Mesendoderm (in vitro differentiated cells): ENCODE measurements at regions not wholly inside any gene's neighbourhood (a gene's known extent, or its start where the extent isn't known, plus 50 kb on each side); places are given as distances from the start of the nearest gene placed in this dataset.

Experiments
- DNase-seq: peaks from one replicate; pipeline ENCODE4 v3.0.0; 2013
- H2AK5ac ChIP-seq: 2 replicates; pipeline ENCODE4 v1.6.1; 2013; ENCODE audit warnings: low read length, inconsistent platforms
- H2BK120ac ChIP-seq: 2 replicates; pipeline ENCODE4 v1.6.1; 2013; ENCODE audit warnings: low read depth, mild to moderate bottlenecking, low read length, moderate library complexity, mixed read lengths
- H2BK15ac ChIP-seq: replicated peaks from 2 replicates; pipeline ENCODE4 v1.6.1; 2013; ENCODE audit warnings: low read depth, mild to moderate bottlenecking, moderate library complexity
- H2BK5ac ChIP-seq: 2 replicates; pipeline ENCODE4 v1.6.1; 2013; ENCODE audit warnings: low read length, inconsistent platforms
- H3K18ac ChIP-seq: 2 replicates; pipeline ENCODE4 v1.6.1; 2013; ENCODE audit warnings: mild to moderate bottlenecking, low read length, mixed read lengths
- H3K23ac ChIP-seq: one replicate; pipeline ENCODE4 v1.6.1; 2013; ENCODE audit warnings: low read length
- H3K27ac ChIP-seq: 2 replicates; pipeline ENCODE4 v1.5.1; 2013; ENCODE audit warnings: low read depth, mild to moderate bottlenecking, inconsistent platforms, low read length, moderate library complexity
- H3K27me3 ChIP-seq: 2 replicates; pipeline ENCODE4 v1.6.1; 2013; ENCODE audit warnings: low read length, control low read depth, mild to moderate bottlenecking, inconsistent platforms; ENCODE audit not compliant: insufficient read depth, poor library complexity
- H3K36me3 ChIP-seq: 2 replicates; pipeline ENCODE4 v1.6.1; 2013; ENCODE audit warnings: low read length, inconsistent platforms; ENCODE audit not compliant: control insufficient read depth, insufficient read depth
- H3K4ac ChIP-seq: one replicate; pipeline ENCODE4 v1.6.1; 2013; ENCODE audit warnings: low read depth, mild to moderate bottlenecking, low read length, moderate library complexity
- H3K4me1 ChIP-seq: 2 replicates; pipeline ENCODE4 v1.6.1; 2013; ENCODE audit warnings: low read depth, low read length, inconsistent platforms; ENCODE audit not compliant: control insufficient read depth
- H3K4me2 ChIP-seq: 2 replicates; pipeline ENCODE4 v1.6.1; 2013; ENCODE audit warnings: low read length
- H3K4me3 ChIP-seq: 2 replicates; pipeline ENCODE4 v1.5.1; 2013; ENCODE audit warnings: mild to moderate bottlenecking, low read length
- H3K56ac ChIP-seq: one replicate; pipeline ENCODE4 v1.6.1; 2013; ENCODE audit warnings: low read length
- H3K79me1 ChIP-seq: 2 replicates; pipeline ENCODE4 v1.6.1; 2013; ENCODE audit warnings: low read length, inconsistent platforms
- H3K79me2 ChIP-seq: 2 replicates; pipeline ENCODE4 v1.6.1; 2013; ENCODE audit warnings: mild to moderate bottlenecking, low read length; ENCODE audit not compliant: control insufficient read depth, insufficient read depth
- H3K9ac ChIP-seq: 2 replicates; pipeline ENCODE4 v1.6.1; 2013; ENCODE audit warnings: low read length, inconsistent platforms
- H4K5ac ChIP-seq: one replicate; pipeline ENCODE4 v1.6.1; 2013; ENCODE audit warnings: low read length
- H4K8ac ChIP-seq: one replicate; pipeline ENCODE4 v1.6.1; 2013; ENCODE audit warnings: low read depth, mild to moderate bottlenecking, control low read depth, low read length, moderate library complexity
- WGBS: extraction: QIAGEN DNeasy Blood & Tissue Kit; methylation state at CpG from one replicate; pipeline ENCODE4 v1.1.7; 2013; ENCODE audit warnings: low lambda C conversion rate, missing lambda C conversion rate; ENCODE audit not compliant: insufficient coverage; ENCODE audit errors: extremely low coverage; 5-methylcytosine and 5-hydroxymethylcytosine counted together

GRCh38 chr15:80350941-80351610 is 53.1 kb upstream of the ARNT2 start:
- Histone ChIP-seq H3K4ac (no peak overlapping the region), H2BK15ac (no peak overlapping the region), H3K79me1 (no peaks in the 10 kb centered on the region), H3K79me2 (no peaks in the 10 kb centered on the region), H3K4me3 (no peak overlapping the region), H3K23ac (no peak overlapping the region), H3K18ac (no peak overlapping the region), H3K56ac (no peak overlapping the region), H2AK5ac (no peak overlapping the region), H4K5ac (no peak overlapping the region), H2BK5ac (no peak overlapping the region), H3K27me3 (no peaks in the 10 kb centered on the region), H3K36me3 (no peaks in the 10 kb centered on the region), H2BK120ac (no peak overlapping the region), H3K4me2 (no peak overlapping the region), H3K9ac (no peak overlapping the region), H4K8ac (no peak overlapping the region), H3K27ac (no peak overlapping the region), H3K4me1 (no peaks in the 10 kb centered on the region)
- no CpG with 5 or more reads among the region's 1 CpG for WGBS
- no peak for DNase-seq
